ENCODE measurements at regions not wholly inside any gene's neighbourhood (a gene's known extent, or its start where the extent isn't known, plus 50 kb on each side); places are given as distances from the start of the nearest gene placed in this dataset.

DNA sequence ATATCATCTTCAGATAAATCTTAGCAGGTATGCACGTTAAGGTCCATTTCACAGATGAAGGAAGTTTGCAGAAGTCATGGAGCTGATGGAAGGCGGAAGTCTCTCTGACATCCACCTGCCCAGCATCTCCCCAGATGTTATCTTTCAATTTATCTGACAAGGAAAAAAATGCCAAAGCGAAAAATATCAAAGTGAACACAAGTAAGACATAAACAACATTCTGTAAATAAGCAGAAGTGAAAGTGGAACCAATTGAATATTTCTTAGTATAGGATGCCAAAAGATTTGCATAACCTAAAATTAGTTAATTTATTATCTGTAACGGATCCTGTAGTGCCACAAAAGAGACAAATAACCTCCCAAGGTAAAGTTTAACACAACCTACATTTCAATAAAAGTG is 73.6 kb upstream of the NEBL start:
- TF ChIP-seq, protein P1, sequence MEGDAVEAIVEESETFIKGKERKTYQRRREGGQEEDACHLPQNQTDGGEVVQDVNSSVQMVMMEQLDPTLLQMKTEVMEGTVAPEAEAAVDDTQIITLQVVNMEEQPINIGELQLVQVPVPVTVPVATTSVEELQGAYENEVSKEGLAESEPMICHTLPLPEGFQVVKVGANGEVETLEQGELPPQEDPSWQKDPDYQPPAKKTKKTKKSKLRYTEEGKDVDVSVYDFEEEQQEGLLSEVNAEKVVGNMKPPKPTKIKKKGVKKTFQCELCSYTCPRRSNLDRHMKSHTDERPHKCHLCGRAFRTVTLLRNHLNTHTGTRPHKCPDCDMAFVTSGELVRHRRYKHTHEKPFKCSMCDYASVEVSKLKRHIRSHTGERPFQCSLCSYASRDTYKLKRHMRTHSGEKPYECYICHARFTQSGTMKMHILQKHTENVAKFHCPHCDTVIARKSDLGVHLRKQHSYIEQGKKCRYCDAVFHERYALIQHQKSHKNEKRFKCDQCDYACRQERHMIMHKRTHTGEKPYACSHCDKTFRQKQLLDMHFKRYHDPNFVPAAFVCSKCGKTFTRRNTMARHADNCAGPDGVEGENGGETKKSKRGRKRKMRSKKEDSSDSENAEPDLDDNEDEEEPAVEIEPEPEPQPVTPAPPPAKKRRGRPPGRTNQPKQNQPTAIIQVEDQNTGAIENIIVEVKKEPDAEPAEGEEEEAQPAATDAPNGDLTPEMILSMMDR (IDR thresholded peaks at IDR 0.05): no peak

DNA sequence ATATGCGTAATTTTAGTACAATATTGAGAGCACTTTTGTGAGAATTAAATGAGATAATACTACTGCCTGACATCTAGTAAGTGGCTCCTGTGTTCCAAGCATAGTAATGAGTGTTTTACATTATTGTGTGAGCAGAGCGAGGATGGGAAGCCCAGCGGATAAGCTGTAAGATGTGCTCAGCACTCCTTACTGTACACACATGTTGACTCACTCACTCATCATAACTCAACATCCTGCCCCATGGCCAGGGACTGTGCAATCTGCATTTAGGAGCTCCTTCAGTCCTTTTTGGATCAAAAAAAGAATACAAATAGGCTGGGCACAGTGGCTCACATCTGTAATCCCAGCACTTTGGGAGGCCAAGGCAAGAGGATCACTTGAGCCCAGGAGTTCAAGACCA is 72.9 kb upstream of the NEBL start:
- TF ChIP-seq, protein P1 (IDR thresholded peaks at IDR 0.05): no peak

DNA sequence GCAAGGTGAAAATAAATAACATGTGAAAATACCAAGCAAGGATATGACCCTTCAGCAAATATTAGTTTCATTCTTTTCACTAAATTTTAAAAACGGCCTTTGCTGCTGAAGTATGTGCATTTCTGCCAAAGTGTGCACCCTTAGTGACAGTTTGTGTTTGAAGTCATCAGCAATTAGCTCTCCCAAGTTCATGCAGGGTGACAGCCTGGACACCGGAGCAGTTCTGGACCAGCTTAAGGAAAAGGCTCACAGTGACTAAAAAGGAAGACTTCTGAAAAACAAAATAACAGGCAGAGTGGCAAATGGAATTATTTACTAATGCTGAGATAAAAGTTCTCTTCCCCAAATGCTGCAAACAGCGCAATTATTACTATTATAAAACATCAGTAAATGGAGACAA is 69.3 kb upstream of the NEBL start:
- TF ChIP-seq, protein P1 (IDR thresholded peaks at IDR 0.05): no peak

DNA sequence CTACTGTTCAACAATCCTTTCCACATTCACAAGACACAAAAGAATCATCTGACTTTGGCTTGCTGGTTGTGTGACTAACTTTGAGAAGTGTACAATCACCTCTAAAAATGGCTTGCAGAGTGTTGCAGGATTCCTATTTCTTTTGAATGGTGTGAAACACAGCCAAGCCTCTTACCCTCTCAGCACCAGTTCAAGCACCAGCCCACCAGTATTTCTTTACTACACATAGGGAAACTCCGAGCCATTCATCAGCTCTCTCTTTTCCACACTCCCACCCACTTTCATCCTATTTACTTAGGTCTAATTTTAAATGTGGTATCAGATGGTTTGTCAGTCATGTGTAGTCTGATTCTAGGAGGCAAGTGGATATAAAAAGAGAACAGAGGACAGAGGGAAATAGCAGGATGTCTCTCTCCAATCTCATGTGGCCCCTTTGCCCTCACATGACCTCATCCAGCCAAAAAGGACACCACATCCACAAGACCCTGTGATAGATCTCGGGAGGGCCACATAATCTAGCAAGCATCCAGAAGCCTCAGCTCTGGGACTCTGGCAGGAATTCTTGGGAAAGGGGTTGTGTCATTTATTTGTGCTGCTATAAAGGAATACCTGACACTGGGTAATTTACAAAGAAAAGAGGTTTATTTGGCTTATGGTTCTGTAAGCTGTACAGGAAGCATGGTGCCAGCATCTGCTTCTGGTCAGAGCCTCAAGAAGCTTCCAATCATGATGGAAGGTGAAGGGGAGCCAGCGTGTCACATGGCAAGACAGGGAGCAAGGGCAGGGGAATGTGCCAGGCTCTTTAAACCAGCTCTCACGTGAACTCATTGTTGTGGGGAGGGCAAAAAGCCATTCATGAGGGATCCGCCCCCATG is 66.8 kb upstream of the NEBL start:
- TF ChIP-seq, protein P1 (IDR thresholded peaks at IDR 0.05): no peak

DNA sequence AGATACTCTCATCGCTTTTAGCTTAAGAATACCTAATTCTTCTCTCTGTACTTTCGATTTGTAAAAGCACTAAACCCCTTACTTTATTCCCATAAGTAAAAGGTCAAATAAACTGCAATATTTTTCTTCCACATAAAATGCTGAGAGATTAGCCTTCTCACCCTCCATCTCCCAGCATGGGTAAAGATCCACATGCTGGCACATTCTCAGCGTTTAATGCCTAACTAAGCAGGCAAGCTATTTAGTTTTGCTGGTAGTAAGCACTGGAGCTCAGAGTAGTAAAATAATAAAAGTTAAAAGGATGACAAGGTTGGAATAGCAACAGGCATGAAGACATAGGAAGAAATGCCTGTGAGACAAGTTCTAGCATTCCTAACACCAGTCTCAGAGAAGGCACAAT is 65.9 kb upstream of the NEBL start:
- TF ChIP-seq, protein P1 (IDR thresholded peaks at IDR 0.05): no peak

DNA sequence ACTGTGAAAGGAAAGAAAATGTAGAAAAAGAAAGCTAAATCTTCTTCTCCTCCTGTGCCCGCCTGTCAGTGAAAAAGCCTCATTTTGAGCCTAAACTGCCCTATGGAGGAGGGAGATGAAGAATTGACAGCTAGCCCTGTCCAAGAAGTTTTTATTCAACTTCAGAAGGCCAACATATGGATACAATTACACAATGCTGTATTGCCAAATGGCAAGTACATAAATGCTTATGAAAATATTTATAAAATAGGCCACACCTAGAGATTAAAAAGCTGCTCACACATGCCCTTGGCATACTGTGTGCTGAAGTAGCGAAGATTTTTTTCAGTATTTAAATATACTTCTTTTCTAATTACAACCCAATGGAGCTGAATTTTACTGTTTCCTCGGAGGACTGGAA is 65.1 kb upstream of the NEBL start:
- TF ChIP-seq, protein P1 (IDR thresholded peaks at IDR 0.05): no peak

DNA sequence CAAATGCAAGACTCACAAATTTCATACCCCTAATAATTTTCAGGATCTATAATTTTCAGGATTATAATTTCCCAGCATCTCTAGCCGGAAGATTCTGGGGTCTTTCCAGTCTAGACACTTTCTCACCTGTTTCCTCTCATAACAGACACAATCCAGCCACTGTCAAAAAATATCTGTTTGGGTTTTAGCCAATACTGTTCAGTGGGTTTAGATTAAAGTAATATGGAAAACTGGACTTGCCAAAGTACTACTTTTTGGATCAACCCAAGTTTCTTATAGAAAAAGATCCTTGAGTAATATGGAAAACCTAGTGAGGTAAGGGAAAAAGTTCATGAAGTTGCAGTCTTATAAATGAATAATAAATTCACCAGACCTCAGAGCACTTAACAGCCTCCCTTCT is 62.1 kb upstream of the NEBL start:
- TF ChIP-seq, protein P1 (IDR thresholded peaks at IDR 0.05): no peak

Data from LNCAP (cell line).